ENCODE measurements at regions not wholly inside any gene's neighbourhood (a gene's known extent, or its start where the extent isn't known, plus 50 kb on each side); places are given as distances from the start of the nearest gene placed in this dataset.

- FAIRE-seq (peak; percentile 5), DNase-seq (ENCODE audit: low spot score) (no peak)
Measured at GRCh38 chr18:7415081-7415894, 151.8 kb upstream of the PTPRM start.

- DNase-seq (ENCODE audit: low spot score) (peak; percentile 91), FAIRE-seq (peak; percentile 94)
Measured at GRCh38 chr18:7417727-7418126, 149.4 kb upstream of the PTPRM start.

- FAIRE-seq, result peak; percentile 92
- no peak for DNase-seq (ENCODE audit: low spot score)
Measured at GRCh38 chr18:7429831-7430230, 137.3 kb upstream of the PTPRM start.

- FAIRE-seq (peak; percentile 81), DNase-seq (ENCODE audit: low spot score) (no peak)
Measured at GRCh38 chr18:7436166-7436565, 130.9 kb upstream of the PTPRM start.

GRCh38 chr18:7437870-7438269 lies 129.2 kb upstream of the PTPRM start:
- FAIRE-seq (no peak), DNase-seq (ENCODE audit: low spot score) (no peak)

- DNase-seq (ENCODE audit: low spot score) (no peak), FAIRE-seq (peak; percentile 20)
Measured at GRCh38 chr18:7438646-7439045, 128.5 kb upstream of the PTPRM start.

GRCh38 chr18:7447318-7448028 lies 119.6 kb upstream of the PTPRM start:
- FAIRE-seq, result no peak
- no peak for DNase-seq (ENCODE audit: low spot score)

- DNase-seq (ENCODE audit: low spot score), result peak; percentile 82
- no peak for FAIRE-seq
Measured at GRCh38 chr18:7452331-7452730, 114.8 kb upstream of the PTPRM start.

- FAIRE-seq (no peak), DNase-seq (ENCODE audit: low spot score) (no peak)
Measured at GRCh38 chr18:7454429-7454828, 112.7 kb upstream of the PTPRM start.

- no peak for DNase-seq (ENCODE audit: low spot score)
- FAIRE-seq, result no peak
Measured at GRCh38 chr18:7456376-7456775, 110.7 kb upstream of the PTPRM start.

GRCh38 chr18:7457262-7457661 lies 109.9 kb upstream of the PTPRM start:
- FAIRE-seq (no peak), DNase-seq (ENCODE audit: low spot score) (no peak)

- FAIRE-seq (no peak), DNase-seq (ENCODE audit: low spot score) (no peak)
Measured at GRCh38 chr18:7458884-7459283, 108.2 kb upstream of the PTPRM start.

- FAIRE-seq, result peak; percentile 23
- no peak for DNase-seq (ENCODE audit: low spot score)
Measured at GRCh38 chr18:7459851-7460770, 107.0 kb upstream of the PTPRM start.

GRCh38 chr18:7464245-7464966 lies 102.7 kb upstream of the PTPRM start:
- DNase-seq (ENCODE audit: low spot score), result no peak
- peak; percentile 17 for FAIRE-seq

GRCh38 chr18:7466190-7466589 lies 100.9 kb upstream of the PTPRM start:
- FAIRE-seq (no peak), DNase-seq (ENCODE audit: low spot score) (no peak)

GRCh38 chr18:7467708-7468466 lies 99.2 kb upstream of the PTPRM start:
- DNase-seq (ENCODE audit: low spot score) (peak; percentile 68), FAIRE-seq (peak; percentile 74)

GRCh38 chr18:7470101-7470500 lies 97.0 kb upstream of the PTPRM start:
- no peak for DNase-seq (ENCODE audit: low spot score)
- peak; percentile 9 for FAIRE-seq

GRCh38 chr18:7470503-7470902 lies 96.6 kb upstream of the PTPRM start:
- no peak for FAIRE-seq
- DNase-seq (ENCODE audit: low spot score), result no peak

- DNase-seq (ENCODE audit: low spot score), result no peak
- no peak for FAIRE-seq
Measured at GRCh38 chr18:7476386-7476785, 90.7 kb upstream of the PTPRM start.

GRCh38 chr18:7479756-7480155 lies 87.4 kb upstream of the PTPRM start:
- no peak for DNase-seq (ENCODE audit: low spot score)
- no peak for FAIRE-seq
